ENCODE measurements at regions not wholly inside any gene's neighbourhood (a gene's known extent, or its start where the extent isn't known, plus 50 kb on each side); places are given as distances from the start of the nearest gene placed in this dataset.

- TF ChIP-seq POLR2A (IDR thresholded peaks at IDR 0.05) (no peak), CTCF (IDR thresholded peaks at IDR 0.05) (no peak), POLR2AphosphoS5 (IDR thresholded peaks at IDR 0.05) (no peak)
These were observed 584.1 kb downstream of the VRK1 start for GRCh38 chr14:97381309-97381708.

All from prostate gland (tissue), 2 donors.